Spleen (tissue), 7 donors: ENCODE measurements at regions not wholly inside any gene's neighbourhood (a gene's known extent, or its start where the extent isn't known, plus 50 kb on each side); places are given as distances from the start of the nearest gene placed in this dataset.

Experiments
- CTCF ChIP-seq, 11 experiments: fragments of 200-600 bp in 7 of 11; fragments of 450-650 bp in 4 of 11; sonication (generic) in 4 of 11; IDR thresholded peaks in 8 of 11; conservative IDR thresholded peaks in 3 of 11; 1 replicate in 7 of 11; 2 replicates in 4 of 11; pipeline versions ENCODE4 v1.4.0 to v1.8.0; 2016 to 2021; ENCODE audit warnings: antibody characterized with exemption in 11 of 11, inconsistent platforms in 4 of 11, mild to moderate bottlenecking in 1 of 11
- POLR2AphosphoS5 ChIP-seq, 3 donors: sonication (generic); formaldehyde crosslinking; IDR thresholded peaks; one replicate each; pipeline ENCODE4 v1.5.1; 2017; ENCODE audit warnings: antibody characterized with exemption in 3 of 3
- donor health status: DM: no; HTN: no; CAD: no; lungs with moderate emphysema.
- donor health status: DM: no; HTN: no; CAD: no.
- donor health status: DM: no; HTN: no; CAD: no.

GRCh38 chr4:27467351-27467750 is 606.7 kb downstream of the STIM2 start:
- TF ChIP-seq POLR2AphosphoS5 (IDR thresholded peaks at IDR 0.05) (no peak), CTCF (IDR thresholded peaks at IDR 0.05 in 8 of 11, conservative IDR thresholded peaks at IDR 0.05 in 3 of 11) (no peak)
